H9 (cell line): ENCODE measurements at regions not wholly inside any gene's neighbourhood (a gene's known extent, or its start where the extent isn't known, plus 50 kb on each side); places are given as distances from the start of the nearest gene placed in this dataset.

Experiments used
- DNase-seq: peaks from one replicate; pipeline ENCODE4 v3.0.0-alpha.2; 2017
- H2AFZ ChIP-seq: one replicate; pipeline ENCODE4 v1.6.1; 2013; ENCODE audit warnings: mild to moderate bottlenecking, low read length, control low read depth, moderate library complexity
- H2AK5ac ChIP-seq: 2 replicates; pipeline ENCODE4 v1.6.1; 2013; ENCODE audit warnings: low read length, control low read depth, mixed read lengths; ENCODE audit not compliant: insufficient read length
- H2BK120ac ChIP-seq: one replicate; pipeline ENCODE4 v1.6.1; 2013; ENCODE audit warnings: low read depth, mild to moderate bottlenecking, low read length, control low read depth, inconsistent platforms; ENCODE audit not compliant: poor library complexity, severe bottlenecking
- H2BK12ac ChIP-seq: 2 replicates; pipeline ENCODE4 v1.6.1; 2013; ENCODE audit warnings: low read length, control low read depth, mixed read lengths, low read depth; ENCODE audit not compliant: insufficient read length
- H2BK15ac ChIP-seq: 2 replicates; pipeline ENCODE4 v1.6.1; 2013; ENCODE audit warnings: low read depth, low read length, control low read depth
- H2BK20ac ChIP-seq: one replicate; pipeline ENCODE4 v1.6.1; 2013; ENCODE audit warnings: low read depth, mild to moderate bottlenecking, low read length, control low read depth, inconsistent platforms; ENCODE audit not compliant: poor library complexity, severe bottlenecking
- H2BK5ac ChIP-seq: 2 replicates; pipeline ENCODE4 v1.6.1; 2013; ENCODE audit warnings: low read length, control low read depth, mixed read lengths; ENCODE audit not compliant: insufficient read length
- H3K14ac ChIP-seq: 2 replicates; pipeline ENCODE4 v1.6.1; 2013; ENCODE audit warnings: low read length, control low read depth; ENCODE audit not compliant: insufficient read depth
- H3K18ac ChIP-seq: 2 replicates; pipeline ENCODE4 v1.6.1; 2013; ENCODE audit warnings: low read depth, mild to moderate bottlenecking, mixed read lengths, low read length, control low read depth; ENCODE audit not compliant: insufficient read length
- H3K23ac ChIP-seq: 2 replicates; pipeline ENCODE4 v1.6.1; 2013; ENCODE audit warnings: low read length, control low read depth, mixed read lengths, low read depth; ENCODE audit not compliant: insufficient read length
- H3K23me2 ChIP-seq: 2 replicates; pipeline ENCODE4 v1.6.1; 2013; ENCODE audit warnings: low read depth, mild to moderate bottlenecking, mixed read lengths, low read length, control low read depth; ENCODE audit not compliant: insufficient read length, poor library complexity, severe bottlenecking
- H3K27ac ChIP-seq: 2 replicates; pipeline ENCODE4 v1.5.1; 2013; ENCODE audit warnings: low read length, control low read depth, mixed read lengths, low read depth; ENCODE audit not compliant: insufficient read length
- H3K27me3 ChIP-seq: 2 replicates; pipeline ENCODE4 v1.6.1; 2013; ENCODE audit warnings: low read length, control low read depth, inconsistent platforms; ENCODE audit not compliant: insufficient read depth
- H3K4ac ChIP-seq: 2 replicates; pipeline ENCODE4 v1.6.1; 2013; ENCODE audit warnings: low read depth, mild to moderate bottlenecking, control low read depth, inconsistent platforms, low read length, moderate library complexity
- H3K4me1 ChIP-seq: 2 replicates; pipeline ENCODE4 v1.6.1; 2013; ENCODE audit warnings: low read length, control low read depth, inconsistent platforms; ENCODE audit not compliant: insufficient read depth
- H3K4me2 ChIP-seq: 2 replicates; pipeline ENCODE4 v1.6.1; 2013; ENCODE audit warnings: low read length, control low read depth, mixed read lengths; ENCODE audit not compliant: insufficient read length, insufficient read depth
- H3K56ac ChIP-seq: 2 replicates; pipeline ENCODE4 v1.6.1; 2013; ENCODE audit warnings: low read depth, mild to moderate bottlenecking, mixed read lengths, low read length, control low read depth; ENCODE audit not compliant: insufficient read length
- H3K79me1 ChIP-seq: 2 replicates; pipeline ENCODE4 v1.6.1; 2013; ENCODE audit warnings: low read depth, mild to moderate bottlenecking, moderate library complexity, low read length, control low read depth, inconsistent platforms; ENCODE audit not compliant: insufficient read depth, poor library complexity, severe bottlenecking
- H3K79me2 ChIP-seq: 2 replicates; pipeline ENCODE4 v1.6.1; 2013; ENCODE audit warnings: low read length, control low read depth, inconsistent platforms; ENCODE audit not compliant: insufficient read depth
- H3K9ac ChIP-seq: 2 replicates; pipeline ENCODE4 v1.6.1; 2013; ENCODE audit warnings: low read length, control low read depth, mixed read lengths; ENCODE audit not compliant: insufficient read length; ENCODE audit errors: extremely low read depth
- H3K9me3 ChIP-seq: one replicate; pipeline ENCODE4 v1.6.1; 2013; ENCODE audit warnings: low read depth, low read length, inconsistent platforms; ENCODE audit not compliant: control insufficient read depth
- H3T11ph ChIP-seq: one replicate; pipeline ENCODE4 v1.6.1; 2013; ENCODE audit warnings: mild to moderate bottlenecking, low read length, control low read depth, inconsistent platforms
- H4K20me1 ChIP-seq: one replicate; pipeline ENCODE4 v1.6.1; 2013; ENCODE audit not compliant: control insufficient read depth, insufficient read length, insufficient read depth
- H4K5ac ChIP-seq: 2 replicates; pipeline ENCODE4 v1.6.1; 2013; ENCODE audit warnings: low read depth, mild to moderate bottlenecking, mixed read lengths, low read length, control low read depth; ENCODE audit not compliant: insufficient read length
- H4K8ac ChIP-seq: replicated peaks from 2 replicates; pipeline ENCODE4 v1.6.1; 2013; ENCODE audit warnings: low read length, control low read depth, mixed read lengths, low read depth; ENCODE audit not compliant: insufficient read length
- H4K91ac ChIP-seq: 2 replicates; pipeline ENCODE4 v1.6.1; 2013; ENCODE audit warnings: low read depth, mild to moderate bottlenecking, moderate library complexity, mixed read lengths, low read length, control low read depth; ENCODE audit not compliant: insufficient read length
- H3K27ac Mint-ChIP-seq, 3 experiments: 2 replicates in 2 of 3; 3 replicates in 1 of 3; pipeline ENCODE4 v1.8.0; 2020 to 2021; ENCODE audit warnings: mixed read lengths in 3 of 3, mild to moderate bottlenecking in 1 of 3, moderate library complexity in 1 of 3
- H3K27me3 Mint-ChIP-seq: 2 replicates; pipeline ENCODE4 v1.8.0; 2021; ENCODE audit warnings: low read depth, mild to moderate bottlenecking, moderate library complexity, mixed read lengths
- H3K36me3 Mint-ChIP-seq, 3 experiments: 2 replicates in 2 of 3; 3 replicates in 1 of 3; pipeline ENCODE4 v1.8.0; 2020 to 2021; ENCODE audit warnings: low read depth in 3 of 3, mixed read lengths in 3 of 3; ENCODE audit not compliant: insufficient read depth in 1 of 3
- H3K4me1 Mint-ChIP-seq, 2 experiments: 2 replicates each; pipeline ENCODE4 v1.8.0; 2020; ENCODE audit warnings: mixed read lengths in 2 of 2
- H3K4me3 Mint-ChIP-seq, 2 experiments: 2 replicates in 1 of 2; 3 replicates in 1 of 2; pipeline ENCODE4 v1.8.0; 2020 to 2021; ENCODE audit warnings: mild to moderate bottlenecking in 2 of 2, mixed read lengths in 2 of 2, moderate library complexity in 1 of 2
- H3K9me3 Mint-ChIP-seq, 2 experiments: 2 replicates in 1 of 2; 3 replicates in 1 of 2; pipeline ENCODE4 v1.8.0; 2020; ENCODE audit warnings: mild to moderate bottlenecking in 2 of 2, mixed read lengths in 2 of 2, moderate library complexity in 1 of 2
- WGBS: extraction: QIAGEN DNeasy Blood & Tissue Kit; methylation state at CpG from one replicate; pipeline ENCODE4 v1.1.7; 2013; ENCODE audit warnings: missing lambda C conversion rate, low lambda C conversion rate, mixed read lengths; ENCODE audit not compliant: insufficient read length; ENCODE audit errors: extremely low coverage; 5-methylcytosine and 5-hydroxymethylcytosine counted together
- TF ChIP-seq, protein P1 (sequence below): fragments of 200-600 bp; sonication (generic); conservative IDR thresholded peaks from 3 replicates; pipeline ENCODE4 v1.8.0; 2021; ENCODE audit warnings: antibody characterized with exemption, mild to moderate bottlenecking

DNA sequence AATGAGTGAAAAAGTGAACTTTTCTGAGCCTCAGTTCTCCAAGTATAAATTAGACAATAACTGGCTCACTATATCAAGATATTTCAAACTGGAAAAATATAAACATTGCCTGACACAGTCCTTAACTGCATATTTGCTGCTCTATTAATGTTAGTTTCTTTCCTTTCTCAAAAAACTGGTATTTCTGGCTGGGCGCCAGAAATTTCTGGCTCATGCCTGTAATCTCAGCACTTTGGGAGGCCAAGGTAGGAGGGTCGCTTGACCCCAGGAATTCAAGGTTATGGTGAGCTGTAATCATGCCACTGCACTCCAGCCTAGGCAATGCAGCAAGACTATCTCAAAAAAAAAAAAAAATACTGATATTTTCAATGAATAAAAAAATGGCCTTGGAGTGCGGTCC lies 227.0 kb downstream of the MAGEB17 start:
- Histone ChIP-seq H3K4ac (no peak overlapping the region), H4K91ac (no peak overlapping the region), H3K4me1 (no peaks in the 10 kb centered on the region; the same call in 1 of the 2 replicates), H4K20me1 (no peaks in the 10 kb centered on the region), H2BK5ac (no peak overlapping the region), H2BK15ac (no peak overlapping the region), H3K79me2 (no peaks in the 10 kb centered on the region), H3K23me2 (no peaks in the 10 kb centered on the region), H3K27me3 (no peaks in the 10 kb centered on the region), H3K9me3 (no peaks in the 10 kb centered on the region), H2BK12ac (no peak overlapping the region), H2AK5ac (no peak overlapping the region), H3K79me1 (no peaks in the 10 kb centered on the region), H2BK20ac (no peak overlapping the region), H4K5ac (no peak overlapping the region), H3K27ac (no peak overlapping the region), H3K18ac (no peak overlapping the region), H3K14ac (no peak overlapping the region), H4K8ac (no peak overlapping the region), H2BK120ac (no peak overlapping the region), H3K9ac (no peak overlapping the region), H3K56ac (no peak overlapping the region), H3K23ac (no peak overlapping the region), H3K4me2 (no peak overlapping the region), H2AFZ (no peak overlapping the region), H3T11ph (no peak overlapping the region)
- no peak overlapping the region for H3K4me3 Mint-ChIP-seq
- H3K27ac Mint-ChIP-seq, result no peak overlapping the region
- TF ChIP-seq, protein P1, sequence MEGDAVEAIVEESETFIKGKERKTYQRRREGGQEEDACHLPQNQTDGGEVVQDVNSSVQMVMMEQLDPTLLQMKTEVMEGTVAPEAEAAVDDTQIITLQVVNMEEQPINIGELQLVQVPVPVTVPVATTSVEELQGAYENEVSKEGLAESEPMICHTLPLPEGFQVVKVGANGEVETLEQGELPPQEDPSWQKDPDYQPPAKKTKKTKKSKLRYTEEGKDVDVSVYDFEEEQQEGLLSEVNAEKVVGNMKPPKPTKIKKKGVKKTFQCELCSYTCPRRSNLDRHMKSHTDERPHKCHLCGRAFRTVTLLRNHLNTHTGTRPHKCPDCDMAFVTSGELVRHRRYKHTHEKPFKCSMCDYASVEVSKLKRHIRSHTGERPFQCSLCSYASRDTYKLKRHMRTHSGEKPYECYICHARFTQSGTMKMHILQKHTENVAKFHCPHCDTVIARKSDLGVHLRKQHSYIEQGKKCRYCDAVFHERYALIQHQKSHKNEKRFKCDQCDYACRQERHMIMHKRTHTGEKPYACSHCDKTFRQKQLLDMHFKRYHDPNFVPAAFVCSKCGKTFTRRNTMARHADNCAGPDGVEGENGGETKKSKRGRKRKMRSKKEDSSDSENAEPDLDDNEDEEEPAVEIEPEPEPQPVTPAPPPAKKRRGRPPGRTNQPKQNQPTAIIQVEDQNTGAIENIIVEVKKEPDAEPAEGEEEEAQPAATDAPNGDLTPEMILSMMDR, result no peak
- WGBS, result no CpG with 5 or more reads among the region's 3 CpGs
- H3K36me3 Mint-ChIP-seq, result peaks cover 12 to 19% (median 14%) of the 10 kb centered on the region in 3 experiments
- H3K27me3 Mint-ChIP-seq, result peaks cover 2% of the 10 kb centered on the region; the same call in 1 of the 2 replicates
- peaks cover 9% of the 10 kb centered on the region in 2 experiments for H3K4me1 Mint-ChIP-seq
- DNase-seq, result no peak
- H3K9me3 Mint-ChIP-seq, result peaks cover 11 to 19% of the 10 kb centered on the region in 2 experiments; a peak in 4 of 5 replicates
